Endothelial cell of hepatic sinusoid (primary cell): ENCODE measurements at regions not wholly inside any gene's neighbourhood (a gene's known extent, or its start where the extent isn't known, plus 50 kb on each side); places are given as distances from the start of the nearest gene placed in this dataset.

Experiments used
- in situ Hi-C: cut with HindIII; loops from 2 replicates; pipeline ENCODE4 v1.10.0; 2017; ENCODE audit warnings: low sequenced_read_pairs

DNA sequence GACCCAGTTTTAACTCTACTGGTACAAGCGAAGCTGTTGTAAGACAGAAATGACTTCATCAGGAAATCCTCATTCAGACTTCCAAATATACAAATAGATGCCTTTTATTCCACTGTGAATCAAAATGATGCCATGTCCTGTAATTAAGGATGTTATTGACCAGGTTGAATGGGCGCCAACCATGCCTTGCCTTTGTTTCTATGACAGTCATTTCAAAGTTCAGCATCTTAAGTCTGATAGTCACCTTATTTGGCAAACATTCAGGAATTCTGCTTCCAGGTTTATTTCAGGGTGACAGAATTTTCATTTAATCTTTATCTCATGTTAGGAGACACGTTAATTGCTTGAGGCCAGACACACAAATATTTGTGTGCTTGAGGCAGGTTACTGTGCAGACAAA, 592.8 kb upstream of the JAG1 start:
- in situ Hi-C loops = no loop called here

DNA sequence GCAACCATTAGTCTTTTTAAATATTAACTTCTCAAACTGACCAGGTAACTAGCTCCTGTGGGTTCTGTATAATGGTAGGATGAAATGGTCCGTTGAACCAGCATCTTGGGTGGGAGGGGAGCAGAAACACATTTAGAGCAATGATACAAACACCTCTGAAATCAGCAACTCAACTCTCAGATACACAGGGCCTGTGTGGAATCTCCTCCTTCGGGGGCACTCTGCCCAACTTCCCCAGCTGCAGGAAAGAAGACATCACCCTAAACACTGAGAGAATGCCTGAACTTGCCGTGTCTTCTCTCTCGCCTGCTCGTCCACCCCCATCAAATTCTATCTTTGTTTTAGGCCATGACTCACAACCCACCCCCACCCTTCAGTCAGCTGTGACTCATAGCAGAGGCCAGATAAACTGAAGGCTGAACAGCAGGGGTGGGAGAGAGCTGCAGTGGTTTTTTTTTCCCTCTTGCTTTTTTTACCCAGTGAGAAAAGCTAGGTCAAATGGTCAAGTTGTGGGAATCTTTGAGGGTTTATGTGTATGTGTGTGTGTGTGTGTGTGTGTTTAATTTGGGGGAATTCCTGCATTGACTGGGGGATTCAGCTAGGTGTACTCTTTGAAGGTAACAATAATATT, 593.4 kb upstream of the JAG1 start:
- in situ Hi-C loops = no loop called here

DNA sequence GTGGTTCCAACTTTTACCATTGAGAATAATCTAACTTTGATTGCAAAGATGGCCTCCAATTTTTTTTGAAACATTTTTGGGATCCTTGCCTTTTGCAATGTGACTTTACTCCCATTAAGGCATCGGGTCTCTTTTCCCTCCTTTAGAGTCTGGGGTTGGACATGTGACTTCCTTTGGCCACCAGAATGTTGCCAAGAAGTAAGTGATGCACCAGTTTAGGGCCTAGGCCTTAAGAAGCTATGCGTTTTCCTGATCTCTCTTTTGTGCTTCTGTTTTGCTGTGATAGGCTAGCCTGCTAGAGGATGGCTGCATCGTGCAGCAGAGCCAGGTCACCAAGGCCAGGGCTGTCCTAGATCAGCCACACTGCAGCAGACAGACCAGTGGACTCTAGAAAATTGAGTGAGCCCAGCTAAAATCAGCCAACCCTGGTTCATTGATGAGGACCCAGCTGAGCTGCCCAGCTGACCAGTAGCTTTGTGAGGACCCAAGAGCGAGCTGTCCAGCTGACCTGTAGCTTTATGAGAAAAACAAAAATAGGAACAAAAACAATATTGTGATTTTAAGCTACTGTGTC, 594.0 kb upstream of the JAG1 start:
- in situ Hi-C loops = no loop called here

DNA sequence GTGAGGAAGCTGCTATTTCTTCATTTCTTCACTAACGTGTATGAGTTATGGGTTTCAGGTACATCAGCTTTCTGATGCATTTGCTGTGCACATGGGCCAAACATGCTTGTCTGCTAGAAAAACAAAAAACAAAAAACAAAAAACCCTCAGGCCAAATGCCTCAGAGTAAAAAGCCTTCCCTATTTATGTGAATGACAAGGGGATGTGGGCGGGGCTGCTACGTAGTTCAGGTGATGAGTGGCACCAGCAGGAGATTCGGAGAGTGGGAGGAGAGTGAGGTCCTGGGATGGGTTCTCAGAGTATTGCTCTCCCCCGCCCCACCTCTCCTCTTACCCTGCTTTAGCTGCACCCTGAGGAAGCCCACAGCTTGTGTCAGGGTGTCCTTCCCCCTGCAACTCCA, 596.8 kb upstream of the JAG1 start:
- in situ Hi-C loops = loop anchor here (5.0 to 10.0 kb wide), 2 partner anchors 63 to 596 kb away; partner anchors contain the start of gene JAG1

DNA sequence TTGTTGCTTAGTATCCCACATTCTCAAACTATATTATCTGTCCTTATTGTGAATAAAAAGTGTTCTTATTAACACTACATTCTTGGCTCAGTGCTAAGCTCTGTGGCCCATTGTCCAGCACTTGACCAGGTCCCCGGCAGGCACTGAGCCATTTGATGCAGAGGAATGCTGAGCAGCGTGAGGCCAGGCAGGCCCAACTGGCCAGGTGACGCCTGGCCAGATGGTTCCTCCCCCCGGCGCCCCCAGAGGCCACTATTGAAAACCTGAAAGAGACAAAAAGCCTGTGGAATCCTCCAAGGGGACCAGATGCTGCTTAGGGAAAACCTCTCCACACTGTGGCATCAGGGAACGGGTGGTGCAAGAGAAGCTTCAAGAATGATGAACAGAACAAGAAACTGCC, 597.5 kb upstream of the JAG1 start:
- in situ Hi-C loops = loop anchor here (5.0 to 10.0 kb wide), 2 partner anchors 64 to 597 kb away; partner anchors contain the start of gene JAG1

DNA sequence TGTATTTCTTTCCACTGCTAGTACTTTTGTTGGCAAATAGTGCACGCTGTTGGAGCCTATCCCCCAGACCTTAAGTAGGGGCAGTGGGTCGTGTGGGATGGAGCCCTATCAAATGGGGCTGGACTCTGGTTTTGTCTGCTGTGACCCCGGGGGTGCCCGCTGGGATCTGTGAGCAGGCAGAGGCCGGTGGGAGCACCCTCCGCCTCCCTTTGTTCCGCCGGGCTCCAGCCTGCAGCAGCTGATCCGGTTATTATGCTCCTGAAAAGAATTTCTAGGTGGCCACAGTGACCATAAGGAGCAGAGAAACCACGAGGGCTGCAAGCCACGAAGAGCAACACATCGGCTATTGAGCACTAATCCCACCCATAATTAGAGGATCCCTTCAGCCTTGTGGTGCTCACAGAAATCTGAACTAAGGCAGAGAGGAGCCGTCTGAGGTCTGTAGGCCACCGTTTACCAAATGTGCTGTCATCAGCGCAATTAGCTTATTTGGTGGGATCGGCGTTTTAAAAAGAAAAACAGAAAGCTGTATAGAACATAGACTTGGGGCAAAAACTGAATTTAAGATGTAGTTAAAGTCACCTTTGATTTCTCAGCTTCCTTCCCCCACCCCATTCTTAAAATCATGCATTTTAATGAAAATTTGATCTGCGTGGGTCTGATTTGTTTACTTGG, 598.3 kb upstream of the JAG1 start:
- in situ Hi-C loops = loop anchor here (5.0 to 10.0 kb wide), 2 partner anchors 65 to 597 kb away; partner anchors contain the start of gene JAG1

DNA sequence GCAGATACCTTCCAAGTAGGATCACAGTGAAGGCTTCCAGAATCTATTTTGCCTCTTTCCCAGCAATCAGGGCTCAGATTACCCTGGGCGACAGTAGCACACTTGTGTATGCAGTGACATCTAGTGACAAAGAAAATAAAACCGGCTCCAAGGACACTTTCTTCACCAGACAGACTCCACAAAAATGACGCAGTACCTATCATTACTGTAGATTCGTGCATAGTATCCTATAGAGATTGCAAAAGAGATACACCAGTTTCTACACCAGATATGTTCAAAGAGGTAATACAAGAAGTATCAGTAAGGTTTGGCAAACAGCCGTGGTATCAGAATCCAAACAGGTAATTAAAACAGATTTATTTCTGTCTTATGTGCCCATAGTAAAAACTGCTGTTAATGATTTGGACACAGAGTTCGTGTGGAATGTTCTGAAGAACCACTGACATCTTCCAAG, 600.4 kb upstream of the JAG1 start:
- in situ Hi-C loops = loop anchor here (5.0 to 10.0 kb wide), 2 partner anchors 67 to 599 kb away; partner anchors contain the start of gene JAG1

DNA sequence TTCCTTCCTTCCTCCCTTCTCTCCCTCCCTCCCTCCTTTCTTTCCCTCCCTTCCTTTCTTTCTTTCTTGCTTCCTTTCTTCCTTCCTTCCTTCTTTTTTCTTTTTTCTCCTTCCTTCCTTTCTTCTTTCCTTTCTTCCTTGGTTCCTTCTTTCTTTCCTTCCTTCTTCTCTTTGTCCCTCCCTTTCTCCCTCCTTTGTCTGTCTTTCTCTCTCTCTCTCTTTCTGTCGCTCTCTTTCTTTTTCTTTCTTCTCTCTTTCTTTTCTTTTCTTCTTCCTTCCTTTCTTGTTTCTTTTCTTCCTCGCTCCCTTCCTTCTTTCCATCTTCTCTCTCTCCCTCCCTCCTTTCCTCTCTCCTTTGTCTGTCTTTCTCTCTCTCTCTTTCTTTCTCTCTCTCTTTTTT, 601.9 kb upstream of the JAG1 start:
- in situ Hi-C loops = loop anchor here (10.0 kb wide), 1 partner anchor 601 kb away; the partner anchor contains the start of gene JAG1

DNA sequence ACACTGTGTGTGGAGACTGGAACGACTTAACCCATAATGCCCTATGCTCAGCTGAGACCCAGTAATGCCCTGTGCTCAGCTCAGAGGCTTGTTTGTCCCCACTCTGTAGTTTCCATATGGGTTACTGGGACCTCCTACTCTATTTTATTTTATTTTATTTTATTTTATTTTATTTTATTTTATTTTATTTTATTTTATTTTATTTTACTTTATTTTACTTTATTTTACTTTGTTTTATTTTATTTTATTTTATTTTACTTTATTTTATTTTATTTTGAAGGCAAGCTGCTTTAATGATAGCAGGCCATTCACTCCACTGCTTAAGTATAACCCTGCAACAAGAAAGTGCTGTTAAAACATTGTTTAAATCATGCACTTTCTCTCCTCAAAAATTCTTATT, 603.4 kb upstream of the JAG1 start:
- in situ Hi-C loops = loop anchor here (10.0 kb wide), 1 partner anchor 602 kb away; the partner anchor contains the start of gene JAG1

DNA sequence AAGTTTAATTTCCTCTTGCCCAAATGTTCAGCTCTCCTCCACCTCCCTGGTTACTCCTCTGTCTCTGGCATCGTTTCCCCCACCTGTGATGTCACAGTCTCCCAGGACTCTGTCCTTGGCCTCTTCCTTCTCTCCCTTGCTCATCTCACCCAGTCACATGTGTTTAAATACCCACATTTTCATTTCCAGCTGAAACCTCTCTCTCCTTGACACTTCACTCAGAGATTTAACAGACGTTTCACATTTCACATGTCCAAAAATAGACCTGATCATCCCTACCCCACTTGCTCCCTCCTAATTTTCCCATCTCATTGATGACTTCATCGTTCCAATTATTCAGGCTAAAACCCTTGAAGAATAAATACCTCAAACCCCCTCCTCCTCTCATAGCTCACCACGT, 604.1 kb upstream of the JAG1 start:
- in situ Hi-C loops = loop anchor here (10.0 kb wide), 1 partner anchor 603 kb away; the partner anchor contains the start of gene JAG1

DNA sequence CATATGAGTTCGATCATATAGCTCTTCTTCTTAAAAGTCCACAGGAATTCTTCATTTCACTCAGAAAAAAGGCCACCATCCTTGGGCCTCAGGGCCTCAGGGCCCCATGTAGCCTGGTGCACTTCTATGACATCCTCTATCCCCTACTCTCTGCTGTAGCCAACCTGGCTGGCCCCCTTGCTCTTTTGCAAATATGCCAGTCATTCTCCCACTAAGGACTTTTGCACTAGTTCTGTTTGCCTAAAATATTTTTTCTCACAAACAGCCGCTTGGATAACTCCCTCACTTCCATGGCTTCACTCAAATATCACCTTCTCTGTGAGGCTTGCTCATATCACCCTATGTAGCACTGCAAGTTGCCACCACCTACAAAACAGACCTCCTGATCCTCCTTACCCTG, 604.7 kb upstream of the JAG1 start:
- in situ Hi-C loops = loop anchor here (10.0 kb wide), 1 partner anchor 604 kb away; the partner anchor contains the start of gene JAG1

DNA sequence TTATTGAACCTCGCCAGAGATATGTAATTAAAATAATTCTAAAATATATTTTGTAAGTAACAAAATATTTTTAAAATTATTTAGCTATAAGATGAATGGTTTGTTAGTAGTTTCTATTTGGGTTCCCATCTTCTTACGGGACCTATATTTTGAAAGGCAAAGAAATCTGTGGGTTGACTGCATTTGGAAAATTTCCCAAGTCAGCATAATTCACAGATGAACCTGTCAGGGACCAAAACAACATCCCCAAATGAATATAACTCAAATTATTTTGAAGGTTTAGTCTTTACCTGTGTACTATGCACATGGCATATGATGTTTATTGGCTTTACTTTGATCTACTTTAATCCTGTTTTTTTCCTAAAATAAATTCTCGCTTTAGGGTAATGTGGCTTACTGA, 607.4 kb upstream of the JAG1 start:
- in situ Hi-C loops = no loop called here

DNA sequence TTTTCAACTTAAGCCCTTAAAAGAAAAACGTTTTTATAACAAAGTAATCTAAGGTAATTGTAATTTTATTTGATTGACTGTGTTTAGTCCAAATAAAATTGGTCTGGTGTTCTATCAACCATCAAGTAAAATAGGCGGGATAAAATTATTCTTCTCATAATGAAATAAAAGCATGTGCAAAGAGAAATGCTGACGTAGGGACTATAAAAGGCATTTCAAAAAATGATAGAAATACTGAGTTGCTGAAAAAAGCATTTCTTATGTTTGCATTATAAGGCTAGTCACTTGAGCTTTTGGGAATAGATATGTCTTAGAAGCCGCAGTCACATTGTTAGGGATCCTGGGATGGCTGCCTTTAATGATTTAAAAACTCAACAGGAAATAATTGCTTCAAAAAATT, 608.0 kb upstream of the JAG1 start:
- in situ Hi-C loops = no loop called here

DNA sequence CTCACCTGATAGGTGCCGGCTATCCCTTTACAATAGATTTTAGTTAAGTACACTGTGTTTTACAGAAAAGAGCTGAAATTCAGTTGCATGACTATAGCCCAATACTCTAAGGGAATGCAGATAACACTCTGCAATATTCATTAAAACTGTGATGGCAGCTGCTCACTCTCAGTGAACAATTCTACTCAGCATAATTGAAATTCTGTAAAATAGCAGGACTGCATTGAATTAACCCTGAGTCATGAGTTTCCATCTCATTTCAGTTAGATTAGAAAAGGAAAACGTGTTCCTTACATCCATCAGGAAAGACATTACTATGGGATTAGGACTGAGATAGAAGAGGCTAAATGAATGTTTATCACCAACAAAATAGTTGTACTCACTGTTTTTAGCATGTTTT, 613.3 kb upstream of the JAG1 start:
- in situ Hi-C loops = no loop called here

DNA sequence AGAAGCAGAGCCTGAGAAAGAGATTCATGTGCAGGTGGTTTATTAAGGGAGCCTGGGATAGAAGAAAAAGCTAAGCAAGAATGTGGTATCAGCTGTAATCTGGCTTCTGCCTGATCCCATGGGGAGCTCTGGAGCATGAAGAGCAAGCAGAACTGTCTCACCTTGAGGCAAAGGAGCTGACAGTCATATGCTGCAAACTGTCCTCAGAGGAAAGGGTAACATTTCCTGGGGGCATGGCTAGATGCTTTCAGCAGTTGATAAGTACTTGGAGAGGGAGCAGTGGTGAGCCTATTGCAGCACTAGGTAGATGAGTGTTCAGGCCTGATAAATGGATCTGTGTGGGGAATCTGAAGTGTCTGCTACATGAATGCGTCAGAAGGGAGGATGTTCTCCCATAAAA, 621.5 kb upstream of the BTBD3 start:
- in situ Hi-C loops = no loop called here

DNA sequence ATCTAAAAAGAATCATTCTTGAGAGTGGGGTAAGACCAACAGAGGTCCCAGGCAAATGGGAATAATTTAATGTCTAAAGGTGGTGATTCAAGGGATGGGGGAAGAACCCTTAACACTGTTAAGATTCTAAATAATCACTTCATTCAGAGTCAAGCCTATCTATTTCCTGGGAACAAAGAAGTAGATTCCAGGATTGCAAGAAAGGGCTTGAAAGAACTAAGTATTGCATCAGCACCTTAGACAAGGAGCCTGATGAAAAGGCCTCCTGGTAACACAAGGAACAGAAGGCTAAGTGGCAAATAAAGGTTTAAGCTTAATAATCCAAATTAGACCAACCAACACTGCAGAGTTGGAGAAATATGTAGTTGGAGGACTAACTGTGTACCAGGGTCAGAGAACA, 620.7 kb upstream of the BTBD3 start:
- in situ Hi-C loops = no loop called here

DNA sequence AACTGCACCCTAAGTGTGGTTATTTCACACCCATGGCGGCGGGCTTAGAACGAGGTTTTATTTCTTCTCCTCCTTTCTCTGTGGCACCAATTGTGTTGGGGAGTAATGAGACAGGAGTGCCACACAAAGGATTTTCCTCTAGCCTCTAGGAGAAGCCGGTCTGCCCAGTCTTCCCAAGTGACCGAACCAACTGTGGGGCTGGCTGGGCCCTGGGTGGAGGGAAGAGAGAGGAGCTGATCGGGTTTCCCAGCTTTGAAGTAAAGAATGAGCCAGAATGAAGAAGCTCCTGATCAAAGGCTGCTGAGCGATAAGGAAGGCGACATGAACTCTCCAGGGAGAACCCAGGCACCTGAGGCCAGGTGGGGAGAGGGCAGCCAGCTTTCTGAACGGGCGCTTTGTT, 616.0 kb upstream of the BTBD3 start:
- in situ Hi-C loops = no loop called here

DNA sequence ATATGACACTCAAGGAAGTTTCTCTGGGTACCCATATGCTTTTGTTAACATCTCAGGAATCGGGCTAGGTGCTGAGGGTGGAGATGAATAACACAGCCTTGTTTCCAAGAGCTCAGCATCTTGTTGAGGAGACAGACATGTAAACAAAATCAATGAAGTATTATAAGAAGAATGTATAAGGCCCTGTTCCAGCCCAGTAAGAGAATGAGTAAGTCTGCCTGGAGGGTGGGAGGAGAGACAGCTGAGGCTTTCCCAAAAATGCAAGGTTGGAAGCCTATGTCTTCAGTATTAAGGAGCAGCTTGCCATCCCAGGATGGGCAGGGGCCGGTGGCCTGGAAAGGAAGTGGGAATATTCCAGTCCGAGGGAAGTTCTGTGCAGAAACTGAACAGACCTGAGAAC, 615.3 kb upstream of the BTBD3 start:
- in situ Hi-C loops = no loop called here

DNA sequence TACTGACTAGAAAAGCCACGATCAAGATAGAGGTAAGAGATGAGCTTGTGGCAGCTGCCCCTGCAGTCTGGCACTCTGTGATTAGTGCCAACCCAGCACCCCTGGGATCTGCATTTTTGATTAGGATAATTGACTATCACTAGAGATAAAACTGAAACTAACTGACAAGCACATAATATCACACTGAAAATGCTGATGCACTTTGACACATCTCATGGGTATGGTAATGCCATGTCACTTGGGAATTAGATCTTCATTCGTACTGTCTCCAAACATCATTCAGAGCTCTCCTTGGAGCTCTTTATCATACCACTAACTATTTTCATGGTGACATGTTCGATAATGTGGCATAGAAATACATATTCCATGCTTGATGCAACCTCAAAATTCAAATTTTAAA, 612.9 kb upstream of the BTBD3 start:
- in situ Hi-C loops = no loop called here

DNA sequence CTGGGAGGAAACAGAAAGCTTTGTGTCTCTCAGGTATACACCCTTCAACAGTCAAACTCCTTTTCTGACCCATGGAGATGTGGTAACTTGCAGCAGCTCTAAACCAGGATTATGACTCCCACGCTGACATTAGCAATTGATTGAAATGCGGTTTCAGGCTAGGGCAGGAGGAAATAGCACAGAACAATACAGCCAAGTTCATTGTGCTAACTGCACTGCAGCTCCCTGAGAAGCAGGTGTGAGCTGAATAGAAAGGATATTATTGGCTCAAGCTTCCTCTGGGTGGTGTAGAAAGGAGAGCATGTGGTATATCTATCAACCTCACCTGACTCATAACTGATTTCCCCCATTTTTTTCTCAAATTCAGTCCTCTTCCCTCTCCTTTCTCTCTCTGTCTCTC, 612.3 kb upstream of the BTBD3 start:
- in situ Hi-C loops = no loop called here

DNA sequence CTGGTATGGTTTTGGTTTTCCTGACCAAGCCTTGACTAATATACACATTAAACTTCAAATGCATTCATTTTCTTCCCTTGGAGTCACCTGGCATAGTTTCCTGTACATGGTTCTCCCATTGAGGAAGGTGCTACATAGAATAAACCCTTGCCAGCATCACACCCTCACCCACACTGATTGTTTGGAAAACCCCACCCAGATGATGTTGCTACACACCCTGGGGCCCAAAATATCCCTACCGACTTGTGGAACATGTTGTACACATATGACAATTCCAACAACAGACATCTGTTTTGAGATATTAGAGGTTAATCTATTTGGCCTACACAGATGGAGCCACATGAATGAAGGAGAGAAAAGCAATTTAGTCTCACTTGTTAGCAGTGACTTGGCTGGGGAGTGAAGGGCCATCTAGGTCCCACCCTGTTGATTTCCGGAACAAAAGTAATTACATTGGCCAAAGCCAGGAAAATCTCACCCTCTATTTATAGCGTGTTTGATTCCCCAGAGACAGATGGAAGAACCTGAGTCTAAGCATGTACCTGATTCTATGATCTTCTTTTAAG, 606.0 kb upstream of the BTBD3 start:
- in situ Hi-C loops = no loop called here

DNA sequence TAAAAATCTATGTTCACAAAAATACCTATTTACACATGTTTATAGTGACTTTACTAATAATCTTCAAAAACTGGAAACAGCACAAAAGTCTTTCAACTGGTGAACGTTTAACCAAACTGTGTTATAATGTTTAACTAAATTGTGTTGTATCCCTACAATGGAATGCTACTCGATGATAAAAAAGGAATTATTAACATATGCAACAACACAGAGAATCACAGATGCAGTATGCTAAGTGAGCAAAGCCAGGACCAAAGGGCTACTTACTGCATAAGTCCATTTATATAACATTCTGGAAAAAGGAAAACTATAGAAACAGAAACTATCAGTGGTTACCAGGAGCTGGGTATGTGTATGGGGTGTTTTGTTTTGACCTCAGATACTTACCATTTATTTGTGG, 602.2 kb upstream of the BTBD3 start:
- in situ Hi-C loops = no loop called here
